ENCODE measurements at regions not wholly inside any gene's neighbourhood (a gene's known extent, or its start where the extent isn't known, plus 50 kb on each side); places are given as distances from the start of the nearest gene placed in this dataset.
"Not testable (repeated sequence)": the region's sequence is repeated elsewhere in the genome, so short reads cannot be mapped to it uniquely, and the experiment has no call there.

- DNase-seq, result no peak
Measured at GRCh38 chr5:158236511-158237335, 377.8 kb upstream of the CLINT1 start.

GRCh38 chr5:158235159-158235547 is 376.2 kb upstream of the CLINT1 start:
- DNase-seq, result no peak

GRCh38 chr5:158234323-158235158 is 375.6 kb upstream of the CLINT1 start:
- DNase-seq, result no peak

- no peak for DNase-seq
Measured at GRCh38 chr5:158233735-158234322, 374.9 kb upstream of the CLINT1 start.

- not testable (repeated sequence) for DNase-seq
Measured at GRCh38 chr5:158227314-158227713, 368.4 kb upstream of the CLINT1 start.

GRCh38 chr5:158226496-158226895 is 367.6 kb upstream of the CLINT1 start:
- DNase-seq, result no peak

GRCh38 chr5:158224253-158224652 is 365.3 kb upstream of the CLINT1 start:
- no peak for DNase-seq

- DNase-seq, result no peak
Measured at GRCh38 chr5:158223054-158223600, 364.2 kb upstream of the CLINT1 start.

- no peak for DNase-seq
Measured at GRCh38 chr5:158212917-158213316, 354.0 kb upstream of the CLINT1 start.

- no peak for DNase-seq
Measured at GRCh38 chr5:158212237-158212636, 353.3 kb upstream of the CLINT1 start.

- no peak for DNase-seq
Measured at GRCh38 chr5:158209219-158209908, 350.4 kb upstream of the CLINT1 start.

GRCh38 chr5:158207733-158208132 is 348.8 kb upstream of the CLINT1 start:
- DNase-seq, result no peak

GRCh38 chr5:158205992-158206391 is 347.0 kb upstream of the CLINT1 start:
- DNase-seq, result no peak

GRCh38 chr5:158203261-158203660 is 344.3 kb upstream of the CLINT1 start:
- no peak for DNase-seq

GRCh38 chr5:158202801-158203200 is 343.9 kb upstream of the CLINT1 start:
- no peak for DNase-seq

GRCh38 chr5:158200619-158201018 is 341.7 kb upstream of the CLINT1 start:
- no peak for DNase-seq

- DNase-seq, result no peak
Measured at GRCh38 chr5:158198636-158199035, 339.7 kb upstream of the CLINT1 start.

- no peak for DNase-seq
Measured at GRCh38 chr5:158195416-158196210, 336.7 kb upstream of the CLINT1 start.

GRCh38 chr5:158194561-158194976 is 335.6 kb upstream of the CLINT1 start:
- no peak for DNase-seq

- DNase-seq, result not testable (repeated sequence)
Measured at GRCh38 chr5:158193395-158193794, 334.4 kb upstream of the CLINT1 start.

- no peak for DNase-seq
Measured at GRCh38 chr5:158180407-158180806, 321.5 kb upstream of the CLINT1 start.

GRCh38 chr5:158179271-158179670 is 320.3 kb upstream of the CLINT1 start:
- DNase-seq, result no peak

Data from stimulated activated CD4-positive, alpha-beta T cell treated with anti-CD3 and anti-CD28 coated beads, Interleukin-4, amount 100 ng/mL, for 24 hours (primary cell).